ENCODE measurements at regions not wholly inside any gene's neighbourhood (a gene's known extent, or its start where the extent isn't known, plus 50 kb on each side); places are given as distances from the start of the nearest gene placed in this dataset.
A peak's percentile ranks its signal among the peaks of the same experiment; 100 is the strongest.

DNA sequence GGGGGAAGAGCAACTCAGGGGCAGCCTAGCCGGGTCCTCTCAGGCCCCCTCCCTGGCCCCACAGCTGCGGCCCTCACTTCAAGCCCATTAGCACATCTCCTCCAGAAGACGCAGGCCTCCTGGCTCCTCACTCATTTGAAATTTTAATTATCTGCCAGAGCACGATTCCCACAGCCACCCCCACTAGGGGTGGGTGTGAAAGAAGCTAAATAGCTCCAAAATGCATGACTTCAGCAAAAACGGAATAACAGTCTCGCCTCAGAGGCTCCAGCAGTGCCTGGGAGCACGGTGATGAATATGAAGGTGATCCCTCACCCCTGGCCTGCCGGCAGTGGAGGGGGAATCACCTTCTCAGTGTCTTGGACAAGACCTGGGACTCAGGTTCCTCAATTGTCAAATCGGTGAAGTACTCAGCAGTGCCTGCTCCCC is 61.1 kb upstream of the HRH2 start:
- H3K27me3 ChIP-seq = peaks cover 0 to 20% (median 0%) of the 10 kb centered on the region in 3 donors
- no peak for DNase-seq
- no peak overlapping the region for H3K27ac ChIP-seq
- intact Hi-C loops (cut with DNase I; ENCODE audit: low total_unique reads) = no loop called here
- no peaks in the 10 kb centered on the region for H3K4me1 ChIP-seq
- H3K4me3 ChIP-seq = no peak overlapping the region
- H3K9me3 ChIP-seq = no peaks in the 10 kb centered on the region
- H3K36me3 ChIP-seq = no peaks in the 10 kb centered on the region
- TF ChIP-seq POLR2A (IDR thresholded peaks at IDR 0.05) (no peak), EP300 (IDR thresholded peaks at IDR 0.05) (no peak), POLR2AphosphoS5 (IDR thresholded peaks at IDR 0.05) (no peak)
- TF ChIP-seq, protein P1, sequence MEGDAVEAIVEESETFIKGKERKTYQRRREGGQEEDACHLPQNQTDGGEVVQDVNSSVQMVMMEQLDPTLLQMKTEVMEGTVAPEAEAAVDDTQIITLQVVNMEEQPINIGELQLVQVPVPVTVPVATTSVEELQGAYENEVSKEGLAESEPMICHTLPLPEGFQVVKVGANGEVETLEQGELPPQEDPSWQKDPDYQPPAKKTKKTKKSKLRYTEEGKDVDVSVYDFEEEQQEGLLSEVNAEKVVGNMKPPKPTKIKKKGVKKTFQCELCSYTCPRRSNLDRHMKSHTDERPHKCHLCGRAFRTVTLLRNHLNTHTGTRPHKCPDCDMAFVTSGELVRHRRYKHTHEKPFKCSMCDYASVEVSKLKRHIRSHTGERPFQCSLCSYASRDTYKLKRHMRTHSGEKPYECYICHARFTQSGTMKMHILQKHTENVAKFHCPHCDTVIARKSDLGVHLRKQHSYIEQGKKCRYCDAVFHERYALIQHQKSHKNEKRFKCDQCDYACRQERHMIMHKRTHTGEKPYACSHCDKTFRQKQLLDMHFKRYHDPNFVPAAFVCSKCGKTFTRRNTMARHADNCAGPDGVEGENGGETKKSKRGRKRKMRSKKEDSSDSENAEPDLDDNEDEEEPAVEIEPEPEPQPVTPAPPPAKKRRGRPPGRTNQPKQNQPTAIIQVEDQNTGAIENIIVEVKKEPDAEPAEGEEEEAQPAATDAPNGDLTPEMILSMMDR (IDR thresholded peaks at IDR 0.05) = no peak
- WGBS, 5 donors = 53 to 71% (median 66%) methylated on average over 9 of the region's 9 CpGs

- Histone ChIP-seq H3K4me1 (no peaks in the 10 kb centered on the region), H3K36me3 (no peaks in the 10 kb centered on the region), H3K27ac (no peak overlapping the region), H3K27me3 (peaks cover 0 to 20% (median 0%) of the 10 kb centered on the region in 3 donors), H3K9me3 (no peaks in the 10 kb centered on the region), H3K4me3 (no peak overlapping the region)
- 38 to 57% (median 52%) methylated on average over 6 to 7 of the region's 7 CpGs for WGBS, 5 donors
- TF ChIP-seq, protein P1 (IDR thresholded peaks at IDR 0.05) = no peak
- TF ChIP-seq EP300 (IDR thresholded peaks at IDR 0.05) (no peak), POLR2A (IDR thresholded peaks at IDR 0.05) (no peak), POLR2AphosphoS5 (IDR thresholded peaks at IDR 0.05) (no peak)
- intact Hi-C loops (cut with DNase I; ENCODE audit: low total_unique reads) = no loop called here
- peak; percentile 16 to 35 for DNase-seq
Measured at GRCh38 chr5:175597718-175598117, 60.2 kb upstream of the HRH2 start.

DNA sequence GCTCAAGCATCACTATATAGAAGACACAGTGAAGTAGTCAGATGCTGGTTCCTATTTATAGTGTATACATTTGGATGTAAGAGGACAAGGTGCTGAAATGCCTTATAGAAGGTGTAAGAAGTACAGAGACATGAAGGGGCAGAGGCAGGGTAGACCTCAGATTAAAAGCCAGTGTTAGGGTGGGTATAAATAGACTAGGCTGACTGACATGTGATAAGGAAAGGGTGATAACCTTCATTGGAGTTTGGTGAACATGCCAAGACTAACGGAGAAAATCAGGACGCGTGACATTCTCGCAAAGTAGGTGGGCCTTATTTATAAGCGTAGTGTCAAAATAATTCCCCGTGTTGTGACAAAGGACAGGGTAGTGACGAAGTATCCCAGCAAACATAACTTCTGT is 59.1 kb upstream of the HRH2 start:
- Histone ChIP-seq H3K27me3 (peaks cover 0 to 20% (median 0%) of the 10 kb centered on the region in 3 donors), H3K36me3 (no peaks in the 10 kb centered on the region), H3K4me3 (no peak overlapping the region), H3K9me3 (no peaks in the 10 kb centered on the region), H3K27ac (no peak overlapping the region), H3K4me1 (no peaks in the 10 kb centered on the region)
- no peak for TF ChIP-seq POLR2A (IDR thresholded peaks at IDR 0.05)
- no peak for TF ChIP-seq POLR2AphosphoS5 (IDR thresholded peaks at IDR 0.05)
- TF ChIP-seq, protein P1 (IDR thresholded peaks at IDR 0.05) = no peak
- no peak for TF ChIP-seq EP300 (IDR thresholded peaks at IDR 0.05)
- 31 to 51% (median 38%) methylated on average over 7 of the region's 7 CpGs for WGBS, 5 donors
- intact Hi-C loops (cut with DNase I; ENCODE audit: low total_unique reads) = no loop called here
- no peak for DNase-seq

GRCh38 chr5:175599210-175599609 is 58.7 kb upstream of the HRH2 start:
- intact Hi-C loops (cut with DNase I; ENCODE audit: low total_unique reads) = no loop called here
- no peak for DNase-seq
- no peak overlapping the region for H3K4me3 ChIP-seq
- 51 to 64% (median 54%) methylated on average over 7 of the region's 7 CpGs for WGBS, 5 donors
- peaks cover 0 to 20% (median 0%) of the 10 kb centered on the region in 3 donors for H3K27me3 ChIP-seq
- no peaks in the 10 kb centered on the region for H3K4me1 ChIP-seq
- no peak overlapping the region for H3K27ac ChIP-seq
- no peaks in the 10 kb centered on the region for H3K36me3 ChIP-seq
- H3K9me3 ChIP-seq = no peaks in the 10 kb centered on the region
- TF ChIP-seq EP300 (IDR thresholded peaks at IDR 0.05) (no peak), POLR2AphosphoS5 (IDR thresholded peaks at IDR 0.05) (no peak), POLR2A (IDR thresholded peaks at IDR 0.05) (no peak)
- TF ChIP-seq, protein P1 (IDR thresholded peaks at IDR 0.05) = no peak
